SK-N-SH treated with all-trans-retinoic acid at 6 μM for 48 hours (cell line): ENCODE measurements at regions not wholly inside any gene's neighbourhood (a gene's known extent, or its start where the extent isn't known, plus 50 kb on each side); places are given as distances from the start of the nearest gene placed in this dataset.

ENCODE experiments used
- ARNTL ChIP-seq: fragments of 450-650 bp; formaldehyde crosslinking; IDR thresholded peaks from 2 replicates; pipeline ENCODE4 v1.5.0; 2020; ENCODE audit warnings: low read depth, mild to moderate bottlenecking, moderate library complexity, borderline replicate concordance
- ISL1 ChIP-seq: fragments of 250-450 bp; sonication (Bioruptor Pico); IDR thresholded peaks from 2 replicates; pipeline ENCODE4 v2.1.2; 2022; ENCODE audit warnings: mild to moderate bottlenecking, moderate library complexity
- OSR1 ChIP-seq: fragments of 250-450 bp; sonication (Bioruptor Pico); IDR thresholded peaks from 2 replicates; pipeline ENCODE4 v1.8.0; 2022; ENCODE audit warnings: moderate library complexity, mild to moderate bottlenecking, inconsistent platforms
- SNAI2 ChIP-seq: fragments of 250-450 bp; sonication (Bioruptor Pico); IDR thresholded peaks from 2 replicates; pipeline ENCODE4 v1.5.0; 2020; ENCODE audit warnings: mild to moderate bottlenecking, moderate library complexity
- TOX ChIP-seq: fragments of 250-450 bp; sonication (Bioruptor Pico); IDR thresholded peaks from 2 replicates; pipeline ENCODE4 v1.8.0; 2021; ENCODE audit warnings: mild to moderate bottlenecking, moderate library complexity, borderline replicate concordance
- ZFP3 ChIP-seq: fragments of 250-450 bp; sonication (Bioruptor Pico); IDR thresholded peaks from 2 replicates; pipeline ENCODE4 v1.5.0; 2020; ENCODE audit warnings: mild to moderate bottlenecking, moderate library complexity
- TF ChIP-seq, protein P1 (sequence below): fragments of 250-450 bp; sonication (Bioruptor Pico); IDR thresholded peaks from 2 replicates; pipeline ENCODE4 v1.8.0; 2021; ENCODE audit warnings: low read depth, mild to moderate bottlenecking, moderate library complexity, borderline replicate concordance

GRCh38 chr10:130479926-130480325 is 343.7 kb downstream of the GLRX3 start:
- no peak for TF ChIP-seq TOX
- TF ChIP-seq, protein P1, sequence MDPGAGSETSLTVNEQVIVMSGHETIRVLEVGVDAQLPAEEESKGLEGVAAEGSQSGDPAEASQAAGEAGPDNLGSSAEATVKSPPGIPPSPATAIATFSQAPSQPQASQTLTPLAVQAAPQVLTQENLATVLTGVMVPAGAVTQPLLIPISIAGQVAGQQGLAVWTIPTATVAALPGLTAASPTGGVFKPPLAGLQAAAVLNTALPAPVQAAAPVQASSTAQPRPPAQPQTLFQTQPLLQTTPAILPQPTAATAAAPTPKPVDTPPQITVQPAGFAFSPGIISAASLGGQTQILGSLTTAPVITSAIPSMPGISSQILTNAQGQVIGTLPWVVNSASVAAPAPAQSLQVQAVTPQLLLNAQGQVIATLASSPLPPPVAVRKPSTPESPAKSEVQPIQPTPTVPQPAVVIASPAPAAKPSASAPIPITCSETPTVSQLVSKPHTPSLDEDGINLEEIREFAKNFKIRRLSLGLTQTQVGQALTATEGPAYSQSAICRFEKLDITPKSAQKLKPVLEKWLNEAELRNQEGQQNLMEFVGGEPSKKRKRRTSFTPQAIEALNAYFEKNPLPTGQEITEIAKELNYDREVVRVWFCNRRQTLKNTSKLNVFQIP (CRISPR knock-in tag) = no peak
- TF ChIP-seq ZFP3 (CRISPR knock-in tag) = no peak
- no peak for TF ChIP-seq SNAI2 (CRISPR knock-in tag)
- TF ChIP-seq ARNTL (CRISPR knock-in tag) = no peak
- no peak for TF ChIP-seq ISL1 (CRISPR knock-in tag)
- TF ChIP-seq OSR1 (CRISPR knock-in tag) = no peak
